ENCODE measurements at regions not wholly inside any gene's neighbourhood (a gene's known extent, or its start where the extent isn't known, plus 50 kb on each side); places are given as distances from the start of the nearest gene placed in this dataset.

DNA sequence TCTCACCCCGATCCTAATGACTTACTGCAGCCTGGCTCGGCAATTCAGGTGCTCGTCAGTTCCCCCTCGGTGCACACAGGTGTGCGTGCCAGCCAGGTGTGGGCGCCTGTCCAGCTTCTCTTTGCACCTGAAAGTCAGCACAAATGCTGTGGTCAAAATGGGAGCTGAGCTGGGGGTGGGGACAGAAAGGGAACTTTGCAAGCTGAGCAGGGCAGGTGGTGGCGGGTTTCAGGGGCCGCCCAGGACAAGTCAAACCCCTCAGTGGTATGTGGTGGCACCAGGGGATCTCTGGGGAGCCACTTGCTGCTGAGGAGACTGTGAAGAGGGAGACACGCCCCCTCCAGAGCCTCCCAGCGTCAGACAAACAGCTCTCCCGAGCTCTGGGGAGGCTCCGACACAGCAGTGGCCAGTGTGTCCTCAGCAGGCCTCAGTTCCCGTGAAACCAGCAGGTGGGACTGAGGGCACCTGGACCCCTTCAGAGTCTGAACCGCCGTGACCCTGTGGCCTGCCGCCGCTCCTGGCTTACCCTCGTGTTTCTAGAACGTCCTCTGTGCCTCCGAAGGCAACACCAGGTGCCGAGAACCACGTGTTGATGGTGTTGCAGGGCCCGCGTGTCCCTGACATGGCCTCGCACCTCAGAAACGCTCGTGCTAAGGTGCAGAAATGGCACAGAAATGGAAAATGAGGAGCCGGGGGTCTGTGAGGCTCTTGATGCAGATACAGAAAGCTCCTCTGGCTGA is 233.5 kb upstream of the TNRC6C start:
- TF ChIP-seq ZNF792 (tag by site-specific recombination; IDR thresholded peaks at IDR 0.05) = no peak
- TF ChIP-seq, protein P1, sequence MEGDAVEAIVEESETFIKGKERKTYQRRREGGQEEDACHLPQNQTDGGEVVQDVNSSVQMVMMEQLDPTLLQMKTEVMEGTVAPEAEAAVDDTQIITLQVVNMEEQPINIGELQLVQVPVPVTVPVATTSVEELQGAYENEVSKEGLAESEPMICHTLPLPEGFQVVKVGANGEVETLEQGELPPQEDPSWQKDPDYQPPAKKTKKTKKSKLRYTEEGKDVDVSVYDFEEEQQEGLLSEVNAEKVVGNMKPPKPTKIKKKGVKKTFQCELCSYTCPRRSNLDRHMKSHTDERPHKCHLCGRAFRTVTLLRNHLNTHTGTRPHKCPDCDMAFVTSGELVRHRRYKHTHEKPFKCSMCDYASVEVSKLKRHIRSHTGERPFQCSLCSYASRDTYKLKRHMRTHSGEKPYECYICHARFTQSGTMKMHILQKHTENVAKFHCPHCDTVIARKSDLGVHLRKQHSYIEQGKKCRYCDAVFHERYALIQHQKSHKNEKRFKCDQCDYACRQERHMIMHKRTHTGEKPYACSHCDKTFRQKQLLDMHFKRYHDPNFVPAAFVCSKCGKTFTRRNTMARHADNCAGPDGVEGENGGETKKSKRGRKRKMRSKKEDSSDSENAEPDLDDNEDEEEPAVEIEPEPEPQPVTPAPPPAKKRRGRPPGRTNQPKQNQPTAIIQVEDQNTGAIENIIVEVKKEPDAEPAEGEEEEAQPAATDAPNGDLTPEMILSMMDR (tag by site-specific recombination; IDR thresholded peaks at IDR 0.05) = no peak
- TF ChIP-seq, protein P2, sequence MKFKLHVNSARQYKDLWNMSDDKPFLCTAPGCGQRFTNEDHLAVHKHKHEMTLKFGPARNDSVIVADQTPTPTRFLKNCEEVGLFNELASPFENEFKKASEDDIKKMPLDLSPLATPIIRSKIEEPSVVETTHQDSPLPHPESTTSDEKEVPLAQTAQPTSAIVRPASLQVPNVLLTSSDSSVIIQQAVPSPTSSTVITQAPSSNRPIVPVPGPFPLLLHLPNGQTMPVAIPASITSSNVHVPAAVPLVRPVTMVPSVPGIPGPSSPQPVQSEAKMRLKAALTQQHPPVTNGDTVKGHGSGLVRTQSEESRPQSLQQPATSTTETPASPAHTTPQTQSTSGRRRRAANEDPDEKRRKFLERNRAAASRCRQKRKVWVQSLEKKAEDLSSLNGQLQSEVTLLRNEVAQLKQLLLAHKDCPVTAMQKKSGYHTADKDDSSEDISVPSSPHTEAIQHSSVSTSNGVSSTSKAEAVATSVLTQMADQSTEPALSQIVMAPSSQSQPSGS (tag by site-specific recombination; IDR thresholded peaks at IDR 0.05; ENCODE audit: low read depth) = no peak
- TF ChIP-seq ZNF354C (tag by site-specific recombination; IDR thresholded peaks at IDR 0.05; ENCODE audit: borderline replicate concordance, low read depth) = no peak
- TF ChIP-seq ZFP41 (tag by site-specific recombination; IDR thresholded peaks at IDR 0.05; ENCODE audit: borderline replicate concordance) = no peak
- TF ChIP-seq ZNF311 (tag by site-specific recombination; IDR thresholded peaks at IDR 0.05; ENCODE audit: borderline replicate concordance) = no peak
- TF ChIP-seq, protein P3, sequence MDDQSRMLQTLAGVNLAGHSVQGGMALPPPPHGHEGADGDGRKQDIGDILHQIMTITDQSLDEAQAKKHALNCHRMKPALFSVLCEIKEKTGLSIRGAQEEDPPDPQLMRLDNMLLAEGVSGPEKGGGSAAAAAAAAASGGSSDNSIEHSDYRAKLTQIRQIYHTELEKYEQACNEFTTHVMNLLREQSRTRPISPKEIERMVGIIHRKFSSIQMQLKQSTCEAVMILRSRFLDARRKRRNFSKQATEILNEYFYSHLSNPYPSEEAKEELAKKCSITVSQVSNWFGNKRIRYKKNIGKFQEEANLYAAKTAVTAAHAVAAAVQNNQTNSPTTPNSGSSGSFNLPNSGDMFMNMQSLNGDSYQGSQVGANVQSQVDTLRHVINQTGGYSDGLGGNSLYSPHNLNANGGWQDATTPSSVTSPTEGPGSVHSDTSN (CRISPR knock-in tag; IDR thresholded peaks at IDR 0.05) = no peak
